K562 (cell line): ENCODE measurements at regions not wholly inside any gene's neighbourhood (a gene's known extent, or its start where the extent isn't known, plus 50 kb on each side); places are given as distances from the start of the nearest gene placed in this dataset.

Experiments
- ATAC-seq: fragments of 200-7000 bp; cut with Tn5 transposase; 3 replicates; pipeline ENCODE4 v1.9.1; 2020; ENCODE audit warnings: moderate library complexity
- BruUV-seq: library from RNA; stranded (reverse); fragments of 400-500 nt; replicated peaks from 2 replicates; lab custom pipeline; 2021; lab: Mats Ljungman, UMichigan
- CTCF ChIA-PET: fragments of 300-600 bp; formaldehyde crosslinking; extraction: SDS; loops from one replicate; lab custom pipeline; 2021; ENCODE audit warnings: low intra/inter-chr PET ratio; lab: Yijun Ruan, JAX
- POLR2A ChIA-PET: fragments of 300-600, 350-650 bp; sonication (Branson Sonifier 250); formaldehyde crosslinking; extraction: SDS; loops from one replicate; lab custom pipeline; 2021; ENCODE audit warnings: antibody characterized with exemption, inconsistent platforms; lab: Yijun Ruan, JAX
- DNase-seq, 4 experiments: peaks; one replicate each; pipeline versions ENCODE4 v3.0.0 to v3.0.0-alpha.2; 2011 to 2018; ENCODE audit warnings: low spot score in 3 of 4, mixed read lengths in 3 of 4; ENCODE audit errors: extremely low read depth in 1 of 4
- FAIRE-seq: peaks from 2 replicates; lab custom pipeline; 2011; peaks lifted over from hg19 to GRCh38; lab: Jason Lieb, UNC
- H2AFZ ChIP-seq: 2 replicates; pipeline ENCODE4 v1.6.0; 2011; ENCODE audit warnings: low read depth, low read length, control low read depth, inconsistent platforms
- H3K27ac ChIP-seq: fragments of 200-600 bp; 3 replicates; pipeline ENCODE4 v1.8.0; 2011; ENCODE audit warnings: low read depth, mild to moderate bottlenecking, control low read depth, inconsistent platforms, low read length, moderate library complexity, mixed read lengths; ENCODE audit errors: extremely low read depth
- H3K27me3 ChIP-seq, 2 experiments: fragments of 300-600 bp in 1 of 2; 2 replicates in 1 of 2; 3 replicates in 1 of 2; pipeline versions ENCODE4 v1.6.0 to v1.8.0; 2011; ENCODE audit warnings: inconsistent platforms in 2 of 2, low read length in 2 of 2, mild to moderate bottlenecking in 1 of 2, mixed read lengths in 1 of 2, moderate library complexity in 1 of 2; ENCODE audit not compliant: control insufficient read depth in 2 of 2, insufficient read depth in 2 of 2
- H3K36me3 ChIP-seq: fragments of 300-600 bp; 3 replicates; pipeline ENCODE4 v1.8.0; 2011; ENCODE audit warnings: mild to moderate bottlenecking, low read length, inconsistent platforms; ENCODE audit not compliant: control insufficient read depth, insufficient read depth
- H3K4me1 ChIP-seq, 2 experiments: fragments of 200-600 bp in 1 of 2; replicated peaks in 1 of 2; 2 replicates in 1 of 2; 3 replicates in 1 of 2; pipeline versions ENCODE4 v1.5.1 to v1.8.0; 2011; ENCODE audit warnings: inconsistent platforms in 2 of 2, low read length in 2 of 2, mild to moderate bottlenecking in 1 of 2, mixed read lengths in 1 of 2, moderate library complexity in 1 of 2; ENCODE audit not compliant: control insufficient read depth in 2 of 2, insufficient read depth in 2 of 2
- H3K4me2 ChIP-seq: 2 replicates; pipeline ENCODE4 v1.6.1; 2011; ENCODE audit warnings: low read length, control low read depth, inconsistent platforms, mixed read lengths; ENCODE audit not compliant: insufficient read depth
- H3K4me3 ChIP-seq: fragments of 200-600 bp; sonication (generic), shearing (Covaris generic); 2 replicates; pipeline ENCODE4 v1.5.1; 2016; ENCODE audit warnings: control low read depth, inconsistent platforms
- H3K79me2 ChIP-seq: fragments of 200-600 bp; 3 replicates; pipeline ENCODE4 v1.8.0; 2011; ENCODE audit warnings: low read length, inconsistent platforms; ENCODE audit not compliant: control insufficient read depth, insufficient read depth
- H3K9ac ChIP-seq, 2 experiments: 2 replicates each; pipeline versions ENCODE4 v1.6.0 to v1.6.1; 2011; ENCODE audit warnings: low read depth in 2 of 2, low read length in 2 of 2, control low read depth in 1 of 2, inconsistent platforms in 1 of 2, mild to moderate bottlenecking in 1 of 2, mixed read lengths in 1 of 2; ENCODE audit not compliant: insufficient read depth in 1 of 2
- H3K9me1 ChIP-seq: one replicate; pipeline ENCODE4 v1.6.0; 2011; ENCODE audit warnings: inconsistent platforms, mild to moderate bottlenecking, low read length, moderate library complexity; ENCODE audit not compliant: control insufficient read depth, insufficient read depth
- H3K9me3 ChIP-seq: replicated peaks from 2 replicates; pipeline ENCODE4 v1.5.1; 2011; ENCODE audit warnings: low read depth, low read length, inconsistent platforms; ENCODE audit not compliant: control insufficient read depth, insufficient read depth
- H4K20me1 ChIP-seq: replicated peaks from 2 replicates; pipeline ENCODE4 v1.6.1; 2011; ENCODE audit warnings: low read length, inconsistent platforms, mixed read lengths; ENCODE audit not compliant: control insufficient read depth, insufficient read depth
- BMI1 ChIP-seq: fragments of 150-350 bp; IDR thresholded peaks from 2 replicates; pipeline ENCODE4 v1.6.1; 2014; ENCODE audit warnings: low read length
- IRF2 ChIP-seq: sonication (generic); formaldehyde crosslinking; IDR thresholded peaks from 2 replicates; pipeline ENCODE4 v1.8.1; 2022; ENCODE audit warnings: mild to moderate bottlenecking, missing genetic modification reagents
- ZNF436 ChIP-seq: fragments of 250-450, 450-650 bp; sonication (Bioruptor Pico); formaldehyde crosslinking; IDR thresholded peaks from 2 replicates; pipeline ENCODE4 v1.7.0; 2020; ENCODE audit warnings: mild to moderate bottlenecking
- ZNF584 ChIP-seq: fragments of 200-800 bp; sonication (Bioruptor generic); IDR thresholded peaks from 2 replicates; pipeline ENCODE4 v1.6.1; 2016; ENCODE audit warnings: low read depth, mild to moderate bottlenecking, missing genetic modification characterization, missing compliant biosample characterization
- WGBS: fragments of 100-300 bp; shearing (Covaris generic); methylation state at CpG from one replicate; pipeline ENCODE4 v1.1.6; 2016; ENCODE audit warnings: low coverage, mixed read lengths; ENCODE audit not compliant: insufficient coverage; ENCODE audit errors: missing lambda C conversion rate; 5-methylcytosine and 5-hydroxymethylcytosine counted together
- in situ Hi-C: fragments of 300-500 bp; cut with MboI; formaldehyde crosslinking; loops from 4 replicates; pipeline ENCODE4 v1.15.0; 2018; ENCODE audit warnings: inconsistent platforms, mixed read lengths
- intact Hi-C: fragments of 100-400 bp; cut with micrococcal nuclease; formaldehyde crosslinking; loops from 2 replicates; pipeline ENCODE4 v1.14.2; 2022
- TF ChIP-seq, protein P1 (sequence below): fragments of 450-650 bp; IDR thresholded peaks from 2 replicates; pipeline ENCODE4 v1.6.1; 2016; ENCODE audit warnings: mild to moderate bottlenecking, moderate library complexity
- TF ChIP-seq, protein P2 (sequence below): fragments of 250-450 bp; sonication (Bioruptor Pico); IDR thresholded peaks from 2 replicates; pipeline ENCODE4 v1.4.0; 2020; ENCODE audit warnings: mild to moderate bottlenecking, moderate library complexity

- BruUV-seq: no TSS peak
- H4K20me1 ChIP-seq: no peaks in the 10 kb centered on the region
- no peak overlapping the region for H3K4me3 ChIP-seq
- H2AFZ ChIP-seq: no peak overlapping the region
- H3K79me2 ChIP-seq: no peaks in the 10 kb centered on the region
- FAIRE-seq (no peak), DNase-seq (peak in 1 of 4 experiments; percentile 6), ATAC-seq (peak; percentile 44; the same call in 2 of the 3 replicates)
- H3K4me1 ChIP-seq: no peaks in the 10 kb centered on the region
- H3K27ac ChIP-seq: no peak overlapping the region
- WGBS: 2% methylated on average over 6 of the region's 6 CpGs
- no peak overlapping the region for H3K4me2 ChIP-seq
- in situ Hi-C loops: no loop called here
- H3K9ac ChIP-seq: no peak overlapping the region
- ChIA-PET POLR2A (interaction anchor here (1.0 kb wide), 1 partner anchor 38 kb away, joined by 3 read pairs; no protein-coding TSS in a partner anchor), CTCF (no interaction called here)
- H3K9me3 ChIP-seq: no peaks in the 10 kb centered on the region
- H3K27me3 ChIP-seq: peaks cover 0 to 5% of the 10 kb centered on the region in 2 experiments; a peak in 2 of 5 replicates
- intact Hi-C loops: no loop called here
- no peaks in the 10 kb centered on the region for H3K9me1 ChIP-seq
- H3K36me3 ChIP-seq: no peaks in the 10 kb centered on the region
- TF ChIP-seq IRF2 (CRISPR knock-in tag) (no peak), BMI1 (no peak), ZNF584 (CRISPR knock-in tag) (no peak), ZNF436 (CRISPR knock-in tag) (no peak)
- TF ChIP-seq, protein P1, sequence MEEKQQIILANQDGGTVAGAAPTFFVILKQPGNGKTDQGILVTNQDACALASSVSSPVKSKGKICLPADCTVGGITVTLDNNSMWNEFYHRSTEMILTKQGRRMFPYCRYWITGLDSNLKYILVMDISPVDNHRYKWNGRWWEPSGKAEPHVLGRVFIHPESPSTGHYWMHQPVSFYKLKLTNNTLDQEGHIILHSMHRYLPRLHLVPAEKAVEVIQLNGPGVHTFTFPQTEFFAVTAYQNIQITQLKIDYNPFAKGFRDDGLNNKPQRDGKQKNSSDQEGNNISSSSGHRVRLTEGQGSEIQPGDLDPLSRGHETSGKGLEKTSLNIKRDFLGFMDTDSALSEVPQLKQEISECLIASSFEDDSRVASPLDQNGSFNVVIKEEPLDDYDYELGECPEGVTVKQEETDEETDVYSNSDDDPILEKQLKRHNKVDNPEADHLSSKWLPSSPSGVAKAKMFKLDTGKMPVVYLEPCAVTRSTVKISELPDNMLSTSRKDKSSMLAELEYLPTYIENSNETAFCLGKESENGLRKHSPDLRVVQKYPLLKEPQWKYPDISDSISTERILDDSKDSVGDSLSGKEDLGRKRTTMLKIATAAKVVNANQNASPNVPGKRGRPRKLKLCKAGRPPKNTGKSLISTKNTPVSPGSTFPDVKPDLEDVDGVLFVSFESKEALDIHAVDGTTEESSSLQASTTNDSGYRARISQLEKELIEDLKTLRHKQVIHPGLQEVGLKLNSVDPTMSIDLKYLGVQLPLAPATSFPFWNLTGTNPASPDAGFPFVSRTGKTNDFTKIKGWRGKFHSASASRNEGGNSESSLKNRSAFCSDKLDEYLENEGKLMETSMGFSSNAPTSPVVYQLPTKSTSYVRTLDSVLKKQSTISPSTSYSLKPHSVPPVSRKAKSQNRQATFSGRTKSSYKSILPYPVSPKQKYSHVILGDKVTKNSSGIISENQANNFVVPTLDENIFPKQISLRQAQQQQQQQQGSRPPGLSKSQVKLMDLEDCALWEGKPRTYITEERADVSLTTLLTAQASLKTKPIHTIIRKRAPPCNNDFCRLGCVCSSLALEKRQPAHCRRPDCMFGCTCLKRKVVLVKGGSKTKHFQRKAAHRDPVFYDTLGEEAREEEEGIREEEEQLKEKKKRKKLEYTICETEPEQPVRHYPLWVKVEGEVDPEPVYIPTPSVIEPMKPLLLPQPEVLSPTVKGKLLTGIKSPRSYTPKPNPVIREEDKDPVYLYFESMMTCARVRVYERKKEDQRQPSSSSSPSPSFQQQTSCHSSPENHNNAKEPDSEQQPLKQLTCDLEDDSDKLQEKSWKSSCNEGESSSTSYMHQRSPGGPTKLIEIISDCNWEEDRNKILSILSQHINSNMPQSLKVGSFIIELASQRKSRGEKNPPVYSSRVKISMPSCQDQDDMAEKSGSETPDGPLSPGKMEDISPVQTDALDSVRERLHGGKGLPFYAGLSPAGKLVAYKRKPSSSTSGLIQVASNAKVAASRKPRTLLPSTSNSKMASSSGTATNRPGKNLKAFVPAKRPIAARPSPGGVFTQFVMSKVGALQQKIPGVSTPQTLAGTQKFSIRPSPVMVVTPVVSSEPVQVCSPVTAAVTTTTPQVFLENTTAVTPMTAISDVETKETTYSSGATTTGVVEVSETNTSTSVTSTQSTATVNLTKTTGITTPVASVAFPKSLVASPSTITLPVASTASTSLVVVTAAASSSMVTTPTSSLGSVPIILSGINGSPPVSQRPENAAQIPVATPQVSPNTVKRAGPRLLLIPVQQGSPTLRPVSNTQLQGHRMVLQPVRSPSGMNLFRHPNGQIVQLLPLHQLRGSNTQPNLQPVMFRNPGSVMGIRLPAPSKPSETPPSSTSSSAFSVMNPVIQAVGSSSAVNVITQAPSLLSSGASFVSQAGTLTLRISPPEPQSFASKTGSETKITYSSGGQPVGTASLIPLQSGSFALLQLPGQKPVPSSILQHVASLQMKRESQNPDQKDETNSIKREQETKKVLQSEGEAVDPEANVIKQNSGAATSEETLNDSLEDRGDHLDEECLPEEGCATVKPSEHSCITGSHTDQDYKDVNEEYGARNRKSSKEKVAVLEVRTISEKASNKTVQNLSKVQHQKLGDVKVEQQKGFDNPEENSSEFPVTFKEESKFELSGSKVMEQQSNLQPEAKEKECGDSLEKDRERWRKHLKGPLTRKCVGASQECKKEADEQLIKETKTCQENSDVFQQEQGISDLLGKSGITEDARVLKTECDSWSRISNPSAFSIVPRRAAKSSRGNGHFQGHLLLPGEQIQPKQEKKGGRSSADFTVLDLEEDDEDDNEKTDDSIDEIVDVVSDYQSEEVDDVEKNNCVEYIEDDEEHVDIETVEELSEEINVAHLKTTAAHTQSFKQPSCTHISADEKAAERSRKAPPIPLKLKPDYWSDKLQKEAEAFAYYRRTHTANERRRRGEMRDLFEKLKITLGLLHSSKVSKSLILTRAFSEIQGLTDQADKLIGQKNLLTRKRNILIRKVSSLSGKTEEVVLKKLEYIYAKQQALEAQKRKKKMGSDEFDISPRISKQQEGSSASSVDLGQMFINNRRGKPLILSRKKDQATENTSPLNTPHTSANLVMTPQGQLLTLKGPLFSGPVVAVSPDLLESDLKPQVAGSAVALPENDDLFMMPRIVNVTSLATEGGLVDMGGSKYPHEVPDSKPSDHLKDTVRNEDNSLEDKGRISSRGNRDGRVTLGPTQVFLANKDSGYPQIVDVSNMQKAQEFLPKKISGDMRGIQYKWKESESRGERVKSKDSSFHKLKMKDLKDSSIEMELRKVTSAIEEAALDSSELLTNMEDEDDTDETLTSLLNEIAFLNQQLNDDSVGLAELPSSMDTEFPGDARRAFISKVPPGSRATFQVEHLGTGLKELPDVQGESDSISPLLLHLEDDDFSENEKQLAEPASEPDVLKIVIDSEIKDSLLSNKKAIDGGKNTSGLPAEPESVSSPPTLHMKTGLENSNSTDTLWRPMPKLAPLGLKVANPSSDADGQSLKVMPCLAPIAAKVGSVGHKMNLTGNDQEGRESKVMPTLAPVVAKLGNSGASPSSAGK: no peak
- TF ChIP-seq, protein P2, sequence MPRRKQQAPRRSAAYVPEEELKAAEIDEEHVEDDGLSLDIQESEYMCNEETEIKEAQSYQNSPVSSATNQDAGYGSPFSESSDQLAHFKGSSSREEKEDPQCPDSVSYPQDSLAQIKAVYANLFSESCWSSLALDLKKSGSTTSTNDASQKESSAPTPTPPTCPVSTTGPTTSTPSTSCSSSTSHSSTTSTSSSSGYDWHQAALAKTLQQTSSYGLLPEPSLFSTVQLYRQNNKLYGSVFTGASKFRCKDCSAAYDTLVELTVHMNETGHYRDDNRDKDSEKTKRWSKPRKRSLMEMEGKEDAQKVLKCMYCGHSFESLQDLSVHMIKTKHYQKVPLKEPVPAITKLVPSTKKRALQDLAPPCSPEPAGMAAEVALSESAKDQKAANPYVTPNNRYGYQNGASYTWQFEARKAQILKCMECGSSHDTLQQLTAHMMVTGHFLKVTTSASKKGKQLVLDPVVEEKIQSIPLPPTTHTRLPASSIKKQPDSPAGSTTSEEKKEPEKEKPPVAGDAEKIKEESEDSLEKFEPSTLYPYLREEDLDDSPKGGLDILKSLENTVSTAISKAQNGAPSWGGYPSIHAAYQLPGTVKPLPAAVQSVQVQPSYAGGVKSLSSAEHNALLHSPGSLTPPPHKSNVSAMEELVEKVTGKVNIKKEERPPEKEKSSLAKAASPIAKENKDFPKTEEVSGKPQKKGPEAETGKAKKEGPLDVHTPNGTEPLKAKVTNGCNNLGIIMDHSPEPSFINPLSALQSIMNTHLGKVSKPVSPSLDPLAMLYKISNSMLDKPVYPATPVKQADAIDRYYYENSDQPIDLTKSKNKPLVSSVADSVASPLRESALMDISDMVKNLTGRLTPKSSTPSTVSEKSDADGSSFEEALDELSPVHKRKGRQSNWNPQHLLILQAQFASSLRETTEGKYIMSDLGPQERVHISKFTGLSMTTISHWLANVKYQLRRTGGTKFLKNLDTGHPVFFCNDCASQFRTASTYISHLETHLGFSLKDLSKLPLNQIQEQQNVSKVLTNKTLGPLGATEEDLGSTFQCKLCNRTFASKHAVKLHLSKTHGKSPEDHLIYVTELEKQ (CRISPR knock-in tag): no peak
These were observed 86.2 kb upstream of the BLTP1 start for GRCh38 chr4:122065915-122066314.
